GM12878 (cell line): ENCODE measurements at regions not wholly inside any gene's neighbourhood (a gene's known extent, or its start where the extent isn't known, plus 50 kb on each side); places are given as distances from the start of the nearest gene placed in this dataset.

Experiments
- ATAC-seq: fragments of 200-7000 bp; cut with Tn5 transposase; 3 replicates; pipeline ENCODE4 v1.9.1; 2020; ENCODE audit warnings: mild to moderate bottlenecking, moderate library complexity
- BruUV-seq: library from RNA; stranded (reverse); fragments of 400-500 nt; replicated peaks from 2 replicates; lab custom pipeline; 2021; lab: Mats Ljungman, UMichigan
- CTCF ChIA-PET: fragments of 300-600 bp; sonication (Branson Sonifier 250); formaldehyde crosslinking; extraction: SDS; loops from one replicate; lab custom pipeline; 2021; ENCODE audit warnings: inconsistent platforms; lab: Yijun Ruan, JAX
- POLR2A ChIA-PET: fragments of 350-600 bp; formaldehyde crosslinking; extraction: SDS; loops from one replicate; lab custom pipeline; 2021; ENCODE audit warnings: inconsistent platforms; lab: Charles Lee
- RAD21 ChIA-PET: fragments of 300-600 bp; sonication (Branson Sonifier 250); formaldehyde crosslinking; loops from one replicate; lab custom pipeline; 2023; ENCODE audit warnings: antibody characterized with exemption; ENCODE audit not compliant: unreplicated experiment; lab: Charles Lee
- SMC1A ChIA-PET: fragments of 300-600 bp; sonication (Branson Sonifier 250); formaldehyde crosslinking; loops from one replicate; lab custom pipeline; 2023; ENCODE audit not compliant: unreplicated experiment, uncharacterized antibody; lab: Charles Lee
- DNase-seq: peaks from one replicate; pipeline ENCODE4 v3.0.0-alpha.2; 2011; ENCODE audit warnings: low read depth, low spot score
- FAIRE-seq: peaks from 3 replicates; lab custom pipeline; 2011; peaks lifted over from hg19 to GRCh38; lab: Jason Lieb, UNC
- H2AFZ ChIP-seq: 2 replicates; pipeline ENCODE4 v1.6.0; 2011; ENCODE audit warnings: low read depth, low read length, control low read depth; ENCODE audit not compliant: control insufficient read depth
- H3K27ac ChIP-seq: 2 replicates; pipeline ENCODE4 v1.5.1; 2011; ENCODE audit warnings: control low read depth; ENCODE audit not compliant: control insufficient read depth, insufficient read depth
- H3K27me3 ChIP-seq, 2 experiments: replicated peaks in 1 of 2; 2 replicates each; pipeline versions ENCODE4 v1.6.0 to v1.6.1; 2011; ENCODE audit warnings: low read length in 1 of 2; ENCODE audit not compliant: control insufficient read depth in 2 of 2, insufficient read depth in 2 of 2
- H3K36me3 ChIP-seq, 2 experiments: 2 replicates each; pipeline ENCODE4 v1.5.1; 2011; ENCODE audit warnings: low read length in 1 of 2; ENCODE audit not compliant: control insufficient read depth in 2 of 2, insufficient read depth in 2 of 2
- H3K4me1 ChIP-seq: 2 replicates; pipeline ENCODE4 v1.6.1; 2011; ENCODE audit warnings: mild to moderate bottlenecking, low read length, moderate library complexity, mixed read lengths; ENCODE audit not compliant: control insufficient read depth, insufficient read depth
- H3K4me2 ChIP-seq: 2 replicates; pipeline ENCODE4 v1.6.0; 2011; ENCODE audit warnings: control low read depth; ENCODE audit not compliant: control insufficient read depth, insufficient read depth
- H3K4me3 ChIP-seq: fragments of 200-600 bp; sonication (generic); 2 replicates; pipeline ENCODE4 v1.5.1; 2016
- H3K79me2 ChIP-seq: 2 replicates; pipeline ENCODE4 v1.6.0; 2011; ENCODE audit warnings: low read length; ENCODE audit not compliant: control insufficient read depth, insufficient read depth
- H3K9ac ChIP-seq: 2 replicates; pipeline ENCODE4 v1.8.0; 2011; ENCODE audit warnings: low read length, control low read depth, mixed read lengths; ENCODE audit not compliant: control insufficient read depth, insufficient read depth
- H3K9me3 ChIP-seq: replicated peaks from 3 replicates; pipeline ENCODE4 v1.5.1; 2011; ENCODE audit warnings: mild to moderate bottlenecking, low read length; ENCODE audit not compliant: control insufficient read depth, insufficient read depth
- H4K20me1 ChIP-seq: 2 replicates; pipeline ENCODE4 v1.6.0; 2011; ENCODE audit not compliant: control insufficient read depth, insufficient read depth
- ATF2 ChIP-seq: IDR thresholded peaks from 2 replicates; pipeline ENCODE4 v1.6.1; 2012; ENCODE audit warnings: low read length, inconsistent platforms
- BCL3 ChIP-seq: IDR thresholded peaks from 2 replicates; pipeline ENCODE4 v1.6.1; 2011; ENCODE audit warnings: borderline replicate concordance, low read depth, mild to moderate bottlenecking, moderate library complexity, low read length; ENCODE audit not compliant: insufficient read depth, poor library complexity, severe bottlenecking
- CHD2 ChIP-seq: IDR thresholded peaks from 2 replicates; pipeline ENCODE4 v1.6.1; 2011; ENCODE audit warnings: low read depth, low read length, improper control_type of control experiment, borderline replicate concordance
- CREB1 ChIP-seq: IDR thresholded peaks from 2 replicates; pipeline ENCODE4 v1.6.1; 2012; ENCODE audit warnings: low read depth, mild to moderate bottlenecking, inconsistent platforms
- E2F4 ChIP-seq: IDR thresholded peaks from 2 replicates; pipeline ENCODE4 v1.6.1; 2012; ENCODE audit warnings: low read depth, low read length, improper control_type of control experiment
- HDAC2 ChIP-seq: fragments of 200-600 bp; sonication (generic); IDR thresholded peaks from 2 replicates; pipeline ENCODE4 v1.6.1; 2017
- IRF5 ChIP-seq: fragments of 450-650 bp; IDR thresholded peaks from 2 replicates; pipeline ENCODE4 v1.6.1; 2017; ENCODE audit warnings: borderline replicate concordance
- MTA2 ChIP-seq: fragments of 450-650 bp; IDR thresholded peaks from 2 replicates; pipeline ENCODE4 v1.6.1; 2016; ENCODE audit warnings: low read depth, mild to moderate bottlenecking, moderate library complexity
- NBN ChIP-seq: fragments of 450-650 bp; IDR thresholded peaks from 2 replicates; pipeline ENCODE4 v1.6.1; 2016
- NFYB ChIP-seq: IDR thresholded peaks from 2 replicates; pipeline ENCODE4 v1.6.1; 2011; ENCODE audit warnings: low read depth, mild to moderate bottlenecking, low read length, improper control_type of control experiment, moderate library complexity; ENCODE audit not compliant: insufficient read depth
- PAX8 ChIP-seq: fragments of 450-650 bp; IDR thresholded peaks from 2 replicates; pipeline ENCODE4 v1.6.1; 2017; ENCODE audit warnings: mild to moderate bottlenecking, moderate library complexity
- TAF1 ChIP-seq: IDR thresholded peaks from 2 replicates; pipeline ENCODE4 v1.6.1; 2011; ENCODE audit warnings: mild to moderate bottlenecking, low read depth, low read length, borderline replicate concordance
- WGBS: methylation state at CpG from one replicate; pipeline ENCODE4 v1.1.6; 2016; ENCODE audit warnings: low lambda C conversion rate; ENCODE audit not compliant: insufficient replicate concordance, insufficient coverage; ENCODE audit errors: missing lambda C conversion rate; 5-methylcytosine and 5-hydroxymethylcytosine counted together
- in situ Hi-C: fragments of 300-500 bp; cut with MboI; formaldehyde crosslinking; loops from 9 replicates; pipeline ENCODE4 v1.14.3; 2018; ENCODE audit warnings: mixed read lengths
- intact Hi-C: fragments of 100-400 bp; cut with micrococcal nuclease; formaldehyde crosslinking; loops from one replicate; pipeline ENCODE4 v1.14.2; 2022; ENCODE audit not compliant: unreplicated experiment

- no peaks in the 10 kb centered on the region; the same call in 2 of the 3 replicates for H3K9me3 ChIP-seq
- POLR2A ChIA-PET: no interaction called here
- BruUV-seq: no TSS peak
- in situ Hi-C loops: no loop called here
- no peak overlapping the region for H3K27ac ChIP-seq
- RAD21 ChIA-PET: no interaction called here
- 48% methylated on average over 4 of the region's 4 CpGs for WGBS
- no peaks in the 10 kb centered on the region for H3K36me3 ChIP-seq
- CTCF ChIA-PET: no interaction called here
- no peak overlapping the region for H3K9ac ChIP-seq
- no peak overlapping the region for H2AFZ ChIP-seq
- SMC1A ChIA-PET: no interaction called here
- intact Hi-C loops: no loop called here
- H3K4me1 ChIP-seq: no peaks in the 10 kb centered on the region
- DNase-seq (no peak), FAIRE-seq (no peak), ATAC-seq (no peak)
- H4K20me1 ChIP-seq: no peaks in the 10 kb centered on the region
- TF ChIP-seq MTA2: no peak
- no peak for TF ChIP-seq NBN
- TF ChIP-seq CREB1: no peak
- no peak for TF ChIP-seq NFYB
- TF ChIP-seq BCL3: no peak
- no peak for TF ChIP-seq PAX8
- TF ChIP-seq IRF5: no peak
- no peak for TF ChIP-seq CHD2
- no peak for TF ChIP-seq HDAC2
- TF ChIP-seq TAF1: no peak
- no peak for TF ChIP-seq ATF2
- no peak for TF ChIP-seq E2F4
- no peak overlapping the region for H3K4me2 ChIP-seq
- no peak overlapping the region for H3K4me3 ChIP-seq
- H3K79me2 ChIP-seq: no peaks in the 10 kb centered on the region
- no peaks in the 10 kb centered on the region for H3K27me3 ChIP-seq
These were observed 206.6 kb downstream of the PRELID2 start for GRCh38 chr5:145628525-145628924.
